Activated CD8-positive, alpha-beta memory T cell treated with anti-CD3 and anti-CD28 coated beads, Interleukin-2, amount 50 U/mL, for 24 hours (primary cell): ENCODE measurements at regions not wholly inside any gene's neighbourhood (a gene's known extent, or its start where the extent isn't known, plus 50 kb on each side); places are given as distances from the start of the nearest gene placed in this dataset.

Experiments used
- DNase-seq: peaks from one replicate; pipeline ENCODE4 v3.0.0-alpha.2; 2020; ENCODE audit errors: extremely low read depth

DNA sequence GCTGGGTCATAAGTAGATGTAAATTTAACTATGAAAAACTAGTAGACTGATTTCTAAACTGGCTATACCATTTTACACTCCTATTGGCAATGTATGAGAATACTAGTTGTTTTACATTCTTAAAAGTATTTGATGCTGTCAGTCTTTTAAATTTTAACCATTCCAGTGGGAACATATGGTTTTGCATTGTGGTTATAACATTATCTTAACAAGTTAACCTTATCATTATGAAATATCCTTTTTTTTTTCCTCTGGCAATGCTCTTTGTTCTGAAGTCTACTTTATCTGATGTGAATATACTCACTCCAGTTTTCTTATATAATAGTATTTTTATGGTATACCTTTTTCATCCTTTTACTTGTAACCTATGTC, 548.9 kb upstream of the CLINT1 start:
- no peak for DNase-seq

DNA sequence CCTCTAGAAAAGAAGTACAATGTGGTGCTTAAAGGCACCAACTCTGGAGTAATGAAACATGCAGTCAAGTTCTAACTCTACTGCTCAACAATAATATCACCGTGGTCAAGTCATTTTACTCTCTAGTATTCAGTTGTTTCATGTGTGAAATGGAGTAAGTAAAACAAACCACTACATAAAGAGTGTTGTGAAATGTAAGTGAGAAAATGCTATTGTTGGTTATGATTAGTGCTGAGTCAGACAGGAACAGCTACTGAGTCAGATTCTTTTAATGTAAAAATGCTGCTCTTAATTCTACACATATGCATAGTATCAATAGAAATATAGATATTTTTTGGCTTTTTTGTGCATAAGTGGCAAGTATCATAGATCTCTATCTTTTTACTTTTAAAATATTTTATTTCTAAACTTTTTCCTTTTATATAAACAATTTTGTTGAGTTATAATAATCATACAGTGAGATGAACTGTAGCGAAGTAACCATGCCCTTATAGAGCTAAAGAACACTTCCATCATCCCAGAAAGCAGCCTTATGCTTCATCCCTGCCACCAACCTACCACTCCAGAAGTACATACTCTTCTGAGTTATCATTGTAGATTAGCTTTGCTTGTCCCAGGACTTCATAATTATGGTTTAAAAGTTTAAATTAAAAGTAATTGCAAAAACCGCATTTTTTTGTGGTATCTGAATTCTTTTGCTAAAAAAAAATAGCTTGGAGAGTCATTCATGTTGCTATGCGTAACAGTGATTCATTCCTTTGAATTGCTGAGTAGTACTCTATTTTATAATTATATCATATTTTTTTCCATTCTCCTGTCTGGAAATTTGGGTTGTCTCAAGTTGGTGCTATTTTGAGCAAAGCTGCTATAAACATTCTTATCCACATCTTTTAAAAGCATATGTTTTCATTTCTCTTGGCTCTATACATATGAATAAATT, 548.2 kb upstream of the CLINT1 start:
- DNase-seq: no peak

DNA sequence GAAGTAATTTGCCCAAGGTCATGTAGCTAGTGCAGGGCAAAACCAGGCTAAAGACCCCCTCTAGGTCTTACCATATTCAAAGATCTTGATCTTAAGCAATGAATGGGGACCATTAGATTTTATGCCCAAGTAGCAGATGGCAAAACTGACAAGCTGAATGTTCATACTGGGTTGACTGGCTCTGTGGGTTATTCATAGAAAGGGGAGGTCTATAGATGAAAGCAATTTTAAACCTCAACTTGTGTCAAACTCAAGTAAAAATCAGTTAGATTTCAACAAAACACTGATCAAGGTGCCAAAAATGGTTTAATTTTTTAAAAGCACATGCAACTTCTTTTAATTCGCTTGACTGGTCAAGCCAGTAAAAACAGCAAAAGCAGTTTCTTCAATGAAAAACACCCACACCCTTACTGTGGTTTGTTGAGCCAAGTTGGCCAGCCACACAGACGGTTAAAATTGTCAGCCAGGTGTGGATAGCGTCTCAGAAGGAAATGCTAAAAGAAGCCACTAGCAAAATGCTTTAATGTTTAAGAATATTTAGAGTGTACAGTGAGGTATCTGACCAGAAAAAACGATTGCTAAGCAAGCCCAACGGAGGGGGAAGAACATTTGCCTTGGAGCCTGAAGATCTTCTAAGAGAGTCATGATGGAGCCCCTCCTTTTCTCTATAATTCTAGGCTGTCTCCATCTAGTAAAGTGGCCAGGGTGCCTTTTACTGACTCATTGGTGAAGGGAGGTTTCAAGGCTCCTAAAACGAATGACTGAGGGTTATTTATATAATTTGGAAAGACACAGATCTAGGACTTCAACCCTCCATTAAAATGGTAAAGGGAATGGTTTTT, 539.6 kb upstream of the CLINT1 start:
- no peak for DNase-seq

DNA sequence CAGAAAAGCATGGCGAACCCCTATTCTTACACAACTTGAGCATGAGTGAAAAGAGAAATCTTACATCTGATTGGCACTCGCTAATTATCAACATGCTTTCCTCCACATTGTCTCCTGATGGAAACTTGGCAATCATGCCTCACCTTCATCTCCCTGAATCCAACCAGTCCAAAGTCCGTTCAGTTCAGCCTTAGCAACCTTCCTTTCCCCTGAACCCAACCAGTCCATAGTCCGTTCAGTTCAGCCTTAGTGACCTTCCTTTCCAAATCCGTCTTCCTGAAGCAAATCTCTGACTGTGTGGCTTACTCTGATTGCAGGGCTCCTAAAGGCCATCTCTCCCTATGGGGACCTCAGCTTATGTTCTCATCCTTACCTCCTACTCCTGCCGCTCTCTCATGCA, 538.3 kb upstream of the CLINT1 start:
- DNase-seq: no peak

DNA sequence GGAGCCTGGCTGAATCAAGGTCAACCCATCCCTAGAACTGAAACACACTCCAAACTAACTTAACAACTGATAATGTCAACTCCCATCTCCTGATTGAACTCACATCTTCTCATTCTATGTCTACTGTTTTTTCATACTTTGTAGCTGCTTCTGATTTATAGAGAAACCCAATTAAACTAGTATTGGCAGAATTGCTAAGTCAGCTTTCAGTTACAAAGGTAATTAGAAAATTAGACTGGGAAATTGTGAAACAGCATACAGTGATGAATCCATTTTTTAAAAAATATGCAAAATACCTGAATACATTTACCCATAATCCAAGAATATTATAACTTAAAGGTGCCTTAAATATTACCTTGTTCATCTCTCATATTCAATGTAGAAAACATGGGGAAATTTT, 535.2 kb upstream of the CLINT1 start:
- DNase-seq: no peak

DNA sequence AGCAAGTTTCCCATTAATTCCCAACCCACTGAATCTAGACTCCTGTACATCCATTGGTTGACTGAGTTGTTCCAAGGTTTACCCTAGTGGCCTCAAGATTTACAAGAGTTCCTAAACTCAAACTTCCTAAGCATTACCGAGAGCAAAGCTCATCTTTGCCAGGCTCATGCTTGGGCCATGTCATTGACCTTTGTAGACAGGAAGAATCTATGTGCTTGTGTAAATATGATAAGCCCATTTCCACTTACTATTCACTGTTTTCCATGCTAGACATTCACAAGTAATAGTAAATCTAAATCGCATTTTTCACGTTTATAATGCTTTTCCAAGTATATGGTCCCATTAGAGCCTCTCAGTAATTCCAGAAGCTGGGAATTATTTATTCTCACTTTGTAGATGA, 534.5 kb upstream of the CLINT1 start:
- no peak for DNase-seq

DNA sequence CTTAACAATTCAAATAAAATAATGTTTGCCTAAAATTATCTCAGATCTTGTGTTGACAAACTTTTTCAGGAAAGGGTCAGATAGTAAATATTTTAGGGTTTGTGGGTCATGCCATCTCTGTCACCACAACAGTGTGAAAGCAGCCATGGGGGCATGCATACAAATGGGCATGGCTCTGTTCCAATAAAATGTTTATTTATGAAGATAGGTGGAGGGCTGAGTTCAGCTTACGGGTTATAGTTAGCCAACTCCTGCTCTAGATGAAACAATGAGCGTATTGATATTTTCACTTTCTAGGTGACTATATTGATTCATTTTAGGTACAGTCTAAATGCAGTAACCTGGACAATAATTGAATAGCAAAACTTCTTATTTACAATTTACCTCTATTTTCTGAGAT, 533.8 kb upstream of the CLINT1 start:
- DNase-seq: no peak

DNA sequence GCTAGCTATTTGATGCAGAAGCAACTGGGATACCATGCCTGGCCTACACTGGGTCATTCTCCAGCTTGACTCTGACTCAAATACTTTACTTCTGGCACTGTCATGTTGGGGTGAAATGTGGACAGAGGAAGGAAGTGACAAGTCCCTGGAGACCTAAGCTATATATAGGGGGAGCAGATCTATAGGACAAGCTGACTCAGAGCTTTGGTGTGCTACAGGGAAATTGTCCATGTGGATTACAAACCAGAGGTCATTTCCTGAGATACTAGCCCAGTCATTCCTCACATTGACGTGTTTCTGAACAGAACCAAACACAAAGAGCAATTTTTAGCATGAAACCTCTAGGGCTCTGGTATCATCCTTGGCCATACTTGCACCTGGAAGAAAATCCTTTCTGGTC, 531.6 kb upstream of the CLINT1 start:
- DNase-seq: no peak

DNA sequence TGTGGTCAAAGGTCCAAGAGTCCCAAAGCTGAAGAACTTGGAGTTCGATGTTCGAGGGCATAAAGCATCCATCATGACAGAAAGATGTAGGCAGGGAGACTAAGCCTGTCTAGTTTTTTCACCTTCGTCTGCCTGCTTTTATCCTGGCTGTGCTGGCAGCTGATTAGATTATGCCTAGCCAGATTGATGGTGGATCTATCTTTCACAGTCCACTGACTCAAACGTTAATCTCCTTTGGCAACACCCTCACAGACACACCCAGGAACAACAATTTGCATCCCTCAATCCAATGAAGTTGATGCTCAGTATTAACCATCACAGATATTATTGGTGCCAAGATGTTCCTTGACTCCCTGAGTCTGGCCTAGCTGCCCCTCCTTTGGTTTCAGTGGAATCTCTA, 530.8 kb upstream of the CLINT1 start:
- DNase-seq: no peak

DNA sequence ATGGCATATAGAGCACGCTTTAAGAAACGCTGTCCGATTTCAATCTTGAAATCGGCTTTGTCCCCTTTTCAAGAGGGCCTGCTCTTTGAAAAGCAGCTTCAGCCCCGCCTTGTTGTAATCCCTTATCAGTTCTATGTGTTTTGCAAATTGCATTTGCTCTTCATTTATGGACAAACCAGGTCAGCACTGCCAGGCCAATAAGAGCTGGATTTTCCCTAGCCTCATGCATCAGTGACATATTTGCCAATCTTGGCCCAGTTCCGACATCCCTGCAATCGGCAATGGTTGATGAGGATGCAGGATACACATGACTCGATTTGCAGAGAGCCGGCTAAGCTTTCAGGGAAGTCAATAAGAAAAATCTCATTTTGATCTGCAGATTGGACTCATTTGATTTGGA, 529.1 kb upstream of the CLINT1 start:
- no peak for DNase-seq

DNA sequence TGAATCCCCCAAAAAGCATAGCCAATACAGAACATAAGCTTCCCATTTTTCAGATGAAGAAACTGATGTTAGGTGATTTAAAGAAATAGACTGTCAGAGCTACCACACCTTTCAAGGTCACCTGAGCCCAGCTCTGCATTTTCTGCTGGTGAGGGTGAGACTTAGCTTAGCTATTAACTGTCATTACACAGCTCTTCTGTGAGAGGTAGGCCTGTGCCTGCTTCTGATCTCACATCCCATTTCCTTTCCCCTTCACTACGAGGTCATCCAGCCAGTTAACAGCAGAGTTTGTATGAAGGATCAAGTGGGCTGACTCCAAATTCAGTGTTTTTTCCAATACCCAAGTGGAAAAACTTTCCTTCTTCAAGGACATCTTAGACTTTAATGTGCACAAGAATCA, 528.6 kb upstream of the CLINT1 start:
- no peak for DNase-seq

DNA sequence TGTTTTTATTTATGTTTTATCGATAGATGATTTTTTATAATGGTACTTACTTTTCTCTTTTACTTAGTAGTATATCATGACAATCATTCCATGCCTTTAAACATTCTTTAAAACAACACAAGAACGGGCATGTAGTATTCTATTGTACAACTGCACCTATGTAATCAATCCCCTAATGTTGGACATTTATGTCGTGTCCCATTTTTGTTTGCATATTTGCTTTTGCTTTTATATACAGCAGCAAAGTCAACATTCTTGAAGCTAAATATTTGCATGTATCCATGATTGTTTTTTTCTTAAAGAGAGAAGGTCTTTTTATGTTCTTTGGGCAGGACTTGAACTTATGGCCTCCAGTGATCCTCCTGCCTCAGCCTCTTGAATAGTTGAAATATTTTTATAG, 527.0 kb upstream of the CLINT1 start:
- no peak for DNase-seq

DNA sequence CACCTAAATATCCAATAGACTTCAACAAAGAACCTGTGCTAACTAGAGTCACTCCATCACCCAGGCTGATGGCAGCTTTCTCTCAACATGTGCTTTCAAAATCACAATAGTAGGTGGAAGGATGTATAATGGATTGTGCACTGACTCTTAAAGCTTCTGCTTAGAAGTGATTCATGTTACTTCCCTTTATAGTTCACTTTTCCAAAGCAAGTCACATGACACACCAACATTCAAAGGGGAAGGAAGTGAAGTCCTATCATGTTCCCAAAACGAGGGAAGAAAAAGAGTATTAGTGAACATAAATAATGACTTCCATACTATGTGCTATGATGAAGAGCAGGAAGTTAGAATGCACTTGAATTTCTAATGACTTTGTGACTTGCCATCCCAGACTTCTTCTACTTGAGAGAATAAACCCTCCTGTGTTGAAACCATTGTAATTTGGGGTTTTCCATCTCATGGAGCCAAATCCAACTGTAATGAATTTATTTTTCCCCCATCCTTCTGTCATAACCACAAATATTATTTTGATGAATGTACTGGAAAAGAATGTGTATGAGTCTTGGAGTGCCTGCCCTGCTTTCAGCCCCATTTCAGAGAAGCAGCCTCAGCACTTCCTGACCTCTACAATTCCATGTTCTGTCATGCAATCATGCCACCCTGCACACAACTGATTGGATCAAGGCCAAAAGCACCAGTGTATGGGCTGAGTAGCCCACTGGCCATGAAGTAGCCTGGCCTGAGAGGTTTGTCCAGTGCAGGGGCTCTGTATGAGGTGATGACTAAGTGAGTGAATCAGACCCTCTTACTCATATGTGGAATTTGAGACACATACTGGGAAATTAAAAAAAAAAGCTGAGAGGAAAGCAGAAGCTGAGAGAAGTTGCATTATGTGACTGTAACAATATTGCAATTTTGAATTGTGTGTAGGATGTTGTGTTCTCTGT, 525.9 kb upstream of the CLINT1 start:
- no peak for DNase-seq

DNA sequence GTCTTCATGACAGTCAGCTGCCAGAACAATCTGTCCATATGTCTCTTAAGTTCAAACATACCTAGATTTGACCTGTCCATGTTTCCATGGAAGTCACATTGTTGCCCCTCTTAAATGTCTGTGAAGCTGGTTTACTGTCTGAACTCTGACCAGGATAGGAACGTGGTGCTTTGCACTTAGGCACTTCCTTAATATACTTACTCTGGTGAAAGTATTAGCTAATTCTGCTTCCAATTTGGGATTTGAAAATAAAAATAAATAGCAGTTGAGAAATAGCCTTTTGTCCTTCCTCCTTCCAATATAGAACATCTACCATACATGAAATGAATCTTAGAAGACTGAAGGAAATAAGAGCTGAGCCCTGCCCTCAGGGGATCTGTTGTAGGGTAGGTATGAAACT, 524.5 kb upstream of the CLINT1 start:
- no peak for DNase-seq

DNA sequence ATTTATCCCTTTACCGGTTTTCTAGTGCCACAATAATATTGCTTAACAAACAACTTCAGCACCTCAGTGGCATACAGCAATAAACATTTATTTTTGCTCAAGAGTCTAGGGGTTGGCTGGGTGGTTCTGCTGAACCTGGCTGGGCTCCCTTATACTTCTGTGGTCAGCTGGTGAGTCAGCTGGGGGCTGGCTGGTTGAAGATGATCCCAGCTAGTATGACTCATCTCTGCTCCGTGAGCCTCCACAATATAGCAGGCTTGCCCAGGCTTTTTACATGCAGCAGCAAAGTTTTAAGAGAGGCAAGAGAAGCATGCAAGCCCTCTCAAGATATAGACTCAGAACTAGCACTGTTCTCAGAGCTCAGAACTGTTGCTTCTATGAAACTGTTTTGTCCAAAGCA, 523.5 kb upstream of the CLINT1 start:
- DNase-seq: no peak

DNA sequence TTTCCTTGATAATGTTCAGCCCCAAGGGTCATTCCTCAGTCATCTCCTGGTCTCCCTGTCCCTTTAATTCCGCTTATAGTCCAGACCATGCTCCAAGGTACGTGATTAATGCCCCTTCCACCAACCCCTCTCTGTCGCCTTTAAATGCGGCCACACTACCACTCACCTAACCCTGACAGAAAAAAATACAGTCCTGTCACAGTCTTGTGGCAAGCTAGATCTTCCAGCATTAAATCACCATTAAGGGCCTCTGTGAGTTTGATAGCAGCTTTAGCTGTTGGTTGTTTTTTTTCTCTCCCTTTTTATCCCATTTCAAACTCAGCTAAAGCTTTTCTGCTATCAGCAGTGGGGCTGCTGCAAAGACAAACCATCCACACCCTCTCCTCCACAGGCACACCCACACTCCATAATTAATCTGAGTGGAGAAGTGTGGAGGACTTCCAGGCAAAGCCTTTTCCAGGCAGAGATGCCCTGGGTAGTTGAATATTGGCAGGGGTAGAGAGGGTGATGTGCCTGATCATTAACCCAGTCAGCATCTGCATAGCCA, 522.7 kb upstream of the CLINT1 start:
- no peak for DNase-seq

DNA sequence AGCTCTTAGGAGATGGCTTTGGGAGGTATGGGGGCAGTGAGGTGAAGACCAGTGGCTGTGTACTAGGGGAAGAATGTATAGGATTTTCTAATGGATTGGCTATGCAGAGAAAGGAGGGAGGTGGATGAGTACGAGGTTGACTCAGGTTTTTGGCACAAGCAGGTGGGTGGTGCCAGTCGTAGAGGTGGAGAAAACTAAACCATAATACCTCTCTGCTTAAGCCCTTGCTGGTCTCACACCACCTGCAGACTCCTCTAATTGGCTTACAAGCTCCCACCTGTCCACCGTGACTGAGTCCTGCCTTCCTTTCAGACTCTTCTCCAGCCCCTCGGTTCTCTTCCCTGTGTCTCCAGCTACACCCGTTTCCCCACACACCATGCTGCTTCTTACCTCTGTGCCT, 521.7 kb upstream of the CLINT1 start:
- no peak for DNase-seq

DNA sequence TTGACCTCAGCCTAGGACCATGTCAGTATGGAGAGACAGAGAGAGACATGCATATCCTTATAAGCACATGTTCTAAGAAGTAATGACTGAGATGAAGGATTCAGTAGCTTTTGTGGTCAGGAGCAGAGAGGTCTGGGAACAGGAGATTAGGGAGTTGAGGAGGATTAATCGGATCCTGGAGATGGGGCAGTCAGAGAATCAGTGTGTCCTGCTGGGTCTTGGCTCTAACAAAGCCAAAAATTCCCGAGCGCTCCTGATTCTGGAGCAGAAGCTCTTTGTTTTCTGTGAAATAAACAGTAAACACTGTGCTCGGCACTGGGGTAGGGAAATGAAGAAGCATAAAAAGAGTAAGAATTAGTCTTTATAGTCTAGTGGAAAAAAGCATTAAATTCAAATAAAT, 520.0 kb upstream of the CLINT1 start:
- DNase-seq: no peak

DNA sequence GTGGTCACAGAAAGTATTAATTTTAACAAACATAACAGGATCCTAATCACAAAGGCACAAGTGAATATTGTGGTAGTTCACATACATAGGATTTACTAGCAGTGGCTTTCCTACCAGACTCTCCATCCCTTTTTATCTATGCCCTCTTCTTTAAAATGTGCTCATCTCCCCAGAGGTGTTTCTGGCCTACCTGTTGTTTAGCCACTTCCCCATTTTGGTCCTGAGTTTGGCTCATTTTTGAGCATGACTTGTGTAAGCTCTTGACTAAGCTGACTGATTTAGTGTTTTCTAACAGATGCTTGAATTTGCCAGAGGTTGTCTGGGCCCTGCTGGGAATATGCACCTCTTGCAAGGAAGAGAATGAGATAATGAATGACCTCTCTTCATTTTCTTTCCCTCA, 517.7 kb upstream of the CLINT1 start:
- no peak for DNase-seq

DNA sequence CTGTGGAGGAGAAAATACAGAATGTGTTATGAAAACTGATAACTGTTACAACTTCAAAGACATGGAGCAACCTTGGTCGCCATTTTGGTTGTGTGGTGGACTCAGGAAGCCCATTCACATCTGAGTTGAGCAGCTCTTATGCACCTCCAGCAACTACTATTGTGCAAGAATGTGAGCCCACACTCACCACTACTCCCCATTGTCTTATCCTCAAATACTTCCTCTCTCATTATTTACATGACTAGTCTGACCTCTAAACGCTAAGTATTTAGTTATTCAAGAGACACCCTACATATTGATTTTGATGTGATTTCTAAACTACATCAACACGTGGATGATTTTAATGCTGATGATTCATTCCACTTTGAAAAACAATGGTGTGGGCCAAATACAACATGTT, 516.6 kb upstream of the CLINT1 start:
- DNase-seq: no peak

DNA sequence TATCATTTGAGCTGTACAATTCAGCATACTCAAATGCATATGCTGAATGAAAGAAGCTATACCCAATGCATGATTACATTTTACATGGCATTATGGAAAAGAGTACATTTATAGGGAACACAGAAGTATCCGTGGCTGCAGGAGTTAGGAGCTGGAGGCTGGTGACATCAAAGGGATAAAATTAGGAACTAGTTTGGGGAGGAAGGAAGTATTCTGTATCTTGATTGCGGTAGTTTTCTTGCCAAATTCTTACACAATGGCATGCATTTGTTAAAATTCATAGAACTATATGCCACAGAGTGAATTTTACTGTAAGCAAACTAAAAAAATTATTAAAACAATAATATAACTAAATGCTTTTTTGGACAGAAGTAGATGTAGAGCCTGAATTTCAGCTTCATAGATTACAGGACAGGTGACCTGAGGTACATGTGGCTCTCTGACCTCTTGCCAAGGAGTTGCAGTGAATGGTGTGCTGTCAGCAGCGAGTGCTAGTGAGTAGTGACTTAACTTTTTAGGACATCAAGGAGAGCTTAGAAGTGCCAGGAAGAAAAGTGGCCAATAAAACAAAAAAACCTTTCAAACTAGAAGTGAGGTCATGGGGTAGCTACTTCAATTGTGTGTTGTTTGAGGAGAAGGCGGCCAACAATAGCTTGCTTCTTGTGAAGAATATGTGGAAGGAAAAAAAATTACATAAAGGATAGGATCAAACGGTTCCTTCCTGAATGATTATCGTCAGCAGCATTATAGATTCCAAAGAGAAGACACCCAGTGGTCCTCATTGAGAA, 514.9 kb upstream of the CLINT1 start:
- no peak for DNase-seq
